ENCODE measurements at regions not wholly inside any gene's neighbourhood (a gene's known extent, or its start where the extent isn't known, plus 50 kb on each side); places are given as distances from the start of the nearest gene placed in this dataset.

DNA sequence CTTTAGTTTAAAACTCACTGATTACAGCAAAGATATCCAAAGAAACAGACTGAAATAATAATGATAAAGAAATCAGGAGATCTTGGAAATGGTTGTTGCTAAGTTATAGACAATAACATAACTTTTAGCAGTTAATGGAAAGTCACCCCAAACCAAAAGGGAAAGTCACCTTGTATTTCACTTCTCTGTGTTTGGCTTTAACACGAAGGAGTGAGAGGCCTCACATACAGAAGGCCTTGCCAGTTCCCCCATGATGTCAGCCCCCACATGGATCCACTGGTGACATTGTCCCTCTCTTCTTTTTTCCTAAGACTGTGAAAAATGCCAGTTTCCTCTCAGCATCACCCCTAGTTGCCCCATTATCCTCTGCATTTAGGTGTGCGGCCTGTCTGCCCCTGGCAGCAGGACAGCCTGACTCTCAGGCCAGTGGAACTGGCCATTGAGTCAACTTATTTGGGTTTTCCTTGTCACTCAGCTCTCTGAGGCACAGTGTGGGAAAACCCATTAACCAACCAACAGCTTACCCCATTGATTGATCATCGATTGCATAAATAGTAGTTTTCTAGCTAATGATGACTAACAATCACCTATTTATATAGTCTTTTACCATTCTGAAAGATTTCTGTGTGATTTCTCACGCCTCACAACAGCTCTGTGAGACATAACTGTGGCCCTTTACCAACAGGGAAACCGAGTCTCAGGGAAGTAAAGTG lies 308.1 kb downstream of the PTTG2 start:
- in situ Hi-C loops (cut with HindIII; ENCODE audit: low pct_unique_long_range_greater_than_20kb, low sequenced_read_pairs): no loop called here
- no peak for DNase-seq (ENCODE audit: low read depth)

DNA sequence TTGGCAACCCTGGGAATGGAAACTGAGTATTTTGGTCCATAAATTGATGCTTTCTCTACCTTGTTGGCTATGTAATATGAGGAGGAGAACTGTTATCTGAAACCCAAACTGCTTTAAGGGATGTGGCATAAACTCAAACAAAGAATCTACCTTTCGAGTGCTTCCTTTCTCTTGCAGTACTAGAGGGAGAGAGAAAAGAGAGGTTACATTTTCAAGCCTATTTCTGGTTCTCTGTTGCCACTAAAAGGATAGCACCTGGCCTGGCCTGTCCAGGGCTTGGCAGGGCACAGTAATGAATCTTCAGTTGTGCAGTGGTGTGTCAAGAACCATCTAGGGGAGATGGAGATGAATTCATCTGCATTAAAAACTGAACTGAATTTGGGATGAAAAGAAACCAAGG lies 308.6 kb downstream of the PTTG2 start:
- in situ Hi-C loops (cut with HindIII; ENCODE audit: low pct_unique_long_range_greater_than_20kb, low sequenced_read_pairs): no loop called here
- no peak for DNase-seq (ENCODE audit: low read depth)

- no peak for DNase-seq (ENCODE audit: low read depth)
- in situ Hi-C loops (cut with HindIII; ENCODE audit: low pct_unique_long_range_greater_than_20kb, low sequenced_read_pairs): no loop called here
Measured at GRCh38 chr4:38273407-38273806, 313.2 kb downstream of the PTTG2 start.

DNA sequence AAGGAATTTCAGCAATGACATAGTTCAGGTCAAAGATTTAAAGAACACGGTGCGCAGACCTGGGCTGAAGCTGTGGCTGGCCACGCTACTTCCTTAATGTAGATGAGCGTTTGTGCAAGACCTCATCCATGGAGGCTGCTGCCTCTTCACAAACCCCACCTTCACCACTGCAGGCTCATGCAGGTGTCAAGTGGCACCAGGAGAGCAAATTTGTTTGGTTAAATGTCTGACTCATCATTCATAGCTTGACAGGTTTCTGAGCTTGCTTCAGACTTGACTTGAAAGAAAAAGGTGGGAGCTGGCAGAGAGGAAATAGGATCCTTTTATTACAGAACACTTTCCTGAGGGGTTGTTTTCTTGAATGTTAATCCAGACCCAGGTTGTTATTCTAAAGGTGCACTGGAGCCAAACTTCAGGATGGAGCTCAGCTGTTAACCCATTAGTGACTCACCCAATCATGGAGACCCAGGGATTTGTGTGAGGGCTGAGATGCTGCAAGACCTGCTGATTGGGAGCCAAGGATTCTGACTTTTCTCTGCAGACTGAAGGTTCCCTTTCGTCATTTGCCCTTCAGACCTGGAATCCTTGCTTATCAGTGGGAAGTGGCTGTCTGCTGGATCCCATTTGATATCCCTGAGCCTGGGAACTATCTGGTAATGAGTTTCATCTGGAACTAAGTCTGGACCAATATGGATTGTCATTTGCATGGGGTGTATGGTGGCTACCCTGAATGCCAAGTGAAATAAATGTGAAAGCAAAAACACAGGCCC lies 315.3 kb downstream of the PTTG2 start:
- peak; percentile 72 for DNase-seq (ENCODE audit: low read depth)
- in situ Hi-C loops (cut with HindIII; ENCODE audit: low pct_unique_long_range_greater_than_20kb, low sequenced_read_pairs): no loop called here

- DNase-seq (ENCODE audit: low read depth): no peak
- in situ Hi-C loops (cut with HindIII; ENCODE audit: low pct_unique_long_range_greater_than_20kb, low sequenced_read_pairs): no loop called here
Measured at GRCh38 chr4:38278255-38278654, 318.1 kb downstream of the PTTG2 start.

DNA sequence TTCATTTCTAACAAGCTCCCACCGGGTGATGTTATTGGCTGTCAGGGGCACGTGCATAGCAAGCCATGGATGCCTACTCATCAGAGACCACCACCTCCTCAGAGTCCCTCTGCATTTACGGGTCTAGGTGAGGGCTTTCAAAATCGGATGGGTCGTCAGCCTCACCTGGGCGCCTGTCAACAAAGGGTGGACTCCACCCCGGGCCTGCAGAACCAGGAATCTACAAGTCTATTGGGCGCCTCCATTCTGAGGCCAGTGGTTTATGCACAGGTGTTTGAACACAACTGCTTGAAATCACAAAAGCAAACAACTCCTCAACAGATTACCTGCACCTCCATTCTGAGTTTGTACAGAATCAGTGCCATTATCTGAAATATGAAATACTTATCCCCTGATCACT lies 318.9 kb downstream of the PTTG2 start:
- DNase-seq (ENCODE audit: low read depth): no peak
- in situ Hi-C loops (cut with HindIII; ENCODE audit: low pct_unique_long_range_greater_than_20kb, low sequenced_read_pairs): no loop called here

DNA sequence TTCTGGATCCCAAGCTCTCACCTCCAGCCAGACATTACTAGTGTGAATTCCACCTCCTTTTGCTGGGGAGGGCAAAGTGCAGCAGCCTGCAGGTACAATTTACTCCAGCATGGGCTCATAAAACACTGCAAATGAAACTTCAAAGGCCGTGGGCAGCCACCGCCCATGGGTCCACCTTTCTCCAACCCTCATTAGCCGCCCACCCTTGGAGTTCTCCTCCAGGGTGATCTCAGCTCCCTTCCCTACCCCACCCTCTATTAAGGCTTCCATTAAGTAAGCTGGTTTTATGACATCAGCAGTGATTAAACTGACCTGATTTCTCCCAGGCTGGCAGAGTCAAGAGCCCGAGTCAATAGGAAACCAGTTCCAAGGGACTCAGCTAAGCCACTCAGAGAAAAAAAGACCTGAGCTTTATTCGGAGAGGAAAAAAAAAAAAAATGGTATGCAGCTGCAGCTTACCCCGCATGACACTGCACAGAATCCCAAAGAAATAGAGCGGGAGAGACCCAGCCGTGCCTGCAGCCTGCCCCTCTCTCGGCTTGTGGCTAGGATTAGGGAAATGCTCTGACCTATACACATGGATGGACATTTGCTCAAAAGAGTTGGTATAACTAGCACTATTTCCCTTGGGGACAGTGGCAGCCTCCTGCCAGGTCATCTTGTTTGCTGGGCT lies 319.6 kb downstream of the PTTG2 start:
- no peak for DNase-seq (ENCODE audit: low read depth)
- in situ Hi-C loops (cut with HindIII; ENCODE audit: low pct_unique_long_range_greater_than_20kb, low sequenced_read_pairs): no loop called here

DNA sequence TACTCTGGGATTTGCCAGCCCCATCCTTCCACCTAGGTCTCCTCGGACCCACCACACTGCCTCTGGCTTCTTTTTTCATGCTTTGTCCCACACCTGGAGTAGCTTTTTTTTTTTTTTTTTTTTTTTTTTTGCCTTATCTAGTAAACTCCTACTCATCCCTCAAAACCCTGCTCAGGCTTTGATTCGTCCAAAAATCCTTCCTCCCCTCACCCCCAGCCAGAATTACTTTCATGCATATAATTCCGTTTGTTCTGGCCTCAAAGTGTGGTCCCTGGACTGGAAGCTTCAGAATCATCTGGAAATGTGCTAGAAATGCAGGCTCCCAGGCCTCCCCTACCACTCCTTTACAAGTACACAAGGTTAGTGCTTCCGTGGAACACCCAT lies 320.1 kb downstream of the PTTG2 start:
- DNase-seq (ENCODE audit: low read depth): no peak
- in situ Hi-C loops (cut with HindIII; ENCODE audit: low pct_unique_long_range_greater_than_20kb, low sequenced_read_pairs): no loop called here

GRCh38 chr4:38281371-38282071 lies 321.3 kb downstream of the PTTG2 start:
- DNase-seq (ENCODE audit: low read depth): no peak
- in situ Hi-C loops (cut with HindIII; ENCODE audit: low pct_unique_long_range_greater_than_20kb, low sequenced_read_pairs): no loop called here

GRCh38 chr4:38283724-38284123 lies 323.5 kb downstream of the PTTG2 start:
- DNase-seq (ENCODE audit: low read depth): no peak
- in situ Hi-C loops (cut with HindIII; ENCODE audit: low pct_unique_long_range_greater_than_20kb, low sequenced_read_pairs): no loop called here

GRCh38 chr4:38284294-38285030 lies 324.3 kb downstream of the PTTG2 start:
- in situ Hi-C loops (cut with HindIII; ENCODE audit: low pct_unique_long_range_greater_than_20kb, low sequenced_read_pairs): no loop called here
- DNase-seq (ENCODE audit: low read depth): no peak

GRCh38 chr4:38287101-38287851 lies 327.1 kb downstream of the PTTG2 start:
- DNase-seq (ENCODE audit: low read depth): no peak
- in situ Hi-C loops (cut with HindIII; ENCODE audit: low pct_unique_long_range_greater_than_20kb, low sequenced_read_pairs): no loop called here

- no peak for DNase-seq (ENCODE audit: low read depth)
- in situ Hi-C loops (cut with HindIII; ENCODE audit: low pct_unique_long_range_greater_than_20kb, low sequenced_read_pairs): no loop called here
Measured at GRCh38 chr4:38289553-38289952, 329.4 kb downstream of the PTTG2 start.

DNA sequence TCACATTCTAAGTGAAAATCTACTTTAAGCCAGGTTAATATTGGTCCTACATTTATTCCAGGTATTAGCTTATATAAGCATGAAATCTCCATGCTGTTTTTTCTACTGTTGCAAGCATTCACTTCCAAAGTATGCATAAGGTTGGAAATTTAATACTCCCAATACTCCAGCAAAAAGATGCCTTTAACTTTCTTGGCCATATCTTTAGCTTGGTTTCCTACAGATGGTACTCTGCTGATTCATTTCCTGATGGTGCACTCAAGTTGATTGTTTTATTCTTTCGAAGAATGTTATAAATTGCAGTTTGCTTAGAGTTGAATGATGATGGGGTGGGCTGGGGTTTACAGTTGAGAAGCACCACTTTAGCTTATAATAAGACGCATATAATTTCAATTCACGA lies 330.2 kb downstream of the PTTG2 start:
- in situ Hi-C loops (cut with HindIII; ENCODE audit: low pct_unique_long_range_greater_than_20kb, low sequenced_read_pairs): no loop called here
- no peak for DNase-seq (ENCODE audit: low read depth)

DNA sequence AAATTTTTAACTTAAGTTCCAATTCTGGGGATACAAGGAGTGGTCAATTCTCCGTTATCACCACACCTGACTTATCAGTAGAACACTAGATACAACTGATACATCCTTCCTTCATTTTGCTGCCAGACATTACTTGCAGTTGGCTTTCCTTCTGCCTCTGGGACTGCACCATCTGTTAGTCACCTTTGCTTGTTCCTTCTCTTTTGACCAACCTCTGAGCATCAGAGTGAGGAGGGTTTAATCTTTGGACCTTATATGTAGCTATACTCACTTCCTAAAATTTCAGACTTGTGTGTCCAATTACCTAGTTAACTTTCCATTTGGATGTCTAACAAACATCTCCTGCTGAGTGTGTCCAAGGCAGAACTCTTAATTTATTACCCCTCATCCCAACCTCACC lies 330.7 kb downstream of the PTTG2 start:
- in situ Hi-C loops (cut with HindIII; ENCODE audit: low pct_unique_long_range_greater_than_20kb, low sequenced_read_pairs): no loop called here
- DNase-seq (ENCODE audit: low read depth): no peak

- in situ Hi-C loops (cut with HindIII; ENCODE audit: low pct_unique_long_range_greater_than_20kb, low sequenced_read_pairs): no loop called here
- no peak for DNase-seq (ENCODE audit: low read depth)
Measured at GRCh38 chr4:38292529-38292928, 332.3 kb downstream of the PTTG2 start.

GRCh38 chr4:38294238-38294637 lies 334.0 kb downstream of the PTTG2 start:
- no peak for DNase-seq (ENCODE audit: low read depth)
- in situ Hi-C loops (cut with HindIII; ENCODE audit: low pct_unique_long_range_greater_than_20kb, low sequenced_read_pairs): no loop called here

DNA sequence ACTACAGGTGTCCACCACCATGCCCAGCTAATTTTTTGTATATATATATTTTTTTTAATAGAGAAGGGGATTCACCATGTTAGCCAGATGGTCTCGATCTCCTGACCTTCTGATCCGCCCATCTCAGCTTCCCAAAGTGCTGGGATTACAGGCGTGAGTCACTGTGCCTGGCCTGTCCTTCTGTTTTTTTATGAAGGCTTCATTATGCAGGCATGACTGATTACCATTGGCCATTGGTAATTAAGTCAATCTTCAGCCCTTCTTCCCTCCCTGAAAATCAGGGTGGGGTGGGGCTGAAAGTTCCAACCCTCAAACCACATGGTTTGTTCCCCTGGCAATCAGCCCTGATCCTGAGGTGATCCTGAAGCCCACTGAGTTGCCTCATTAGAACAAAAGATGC lies 336.9 kb downstream of the PTTG2 start:
- DNase-seq (ENCODE audit: low read depth): no peak
- in situ Hi-C loops (cut with HindIII; ENCODE audit: low pct_unique_long_range_greater_than_20kb, low sequenced_read_pairs): no loop called here

Measured in Caki2 (cell line).